ENCODE measurements at regions not wholly inside any gene's neighbourhood (a gene's known extent, or its start where the extent isn't known, plus 50 kb on each side); places are given as distances from the start of the nearest gene placed in this dataset.

- TF ChIP-seq EP300 (IDR thresholded peaks at IDR 0.05; ENCODE audit: low read depth) (no peak), POLR2A (IDR thresholded peaks at IDR 0.05) (no peak), POLR2AphosphoS5 (IDR thresholded peaks at IDR 0.05) (no peak)
- TF ChIP-seq, protein P1, sequence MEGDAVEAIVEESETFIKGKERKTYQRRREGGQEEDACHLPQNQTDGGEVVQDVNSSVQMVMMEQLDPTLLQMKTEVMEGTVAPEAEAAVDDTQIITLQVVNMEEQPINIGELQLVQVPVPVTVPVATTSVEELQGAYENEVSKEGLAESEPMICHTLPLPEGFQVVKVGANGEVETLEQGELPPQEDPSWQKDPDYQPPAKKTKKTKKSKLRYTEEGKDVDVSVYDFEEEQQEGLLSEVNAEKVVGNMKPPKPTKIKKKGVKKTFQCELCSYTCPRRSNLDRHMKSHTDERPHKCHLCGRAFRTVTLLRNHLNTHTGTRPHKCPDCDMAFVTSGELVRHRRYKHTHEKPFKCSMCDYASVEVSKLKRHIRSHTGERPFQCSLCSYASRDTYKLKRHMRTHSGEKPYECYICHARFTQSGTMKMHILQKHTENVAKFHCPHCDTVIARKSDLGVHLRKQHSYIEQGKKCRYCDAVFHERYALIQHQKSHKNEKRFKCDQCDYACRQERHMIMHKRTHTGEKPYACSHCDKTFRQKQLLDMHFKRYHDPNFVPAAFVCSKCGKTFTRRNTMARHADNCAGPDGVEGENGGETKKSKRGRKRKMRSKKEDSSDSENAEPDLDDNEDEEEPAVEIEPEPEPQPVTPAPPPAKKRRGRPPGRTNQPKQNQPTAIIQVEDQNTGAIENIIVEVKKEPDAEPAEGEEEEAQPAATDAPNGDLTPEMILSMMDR (IDR thresholded peaks at IDR 0.05): no peak
Observed at GRCh38 chr17:77366206-77366557, 225.4 kb downstream of the SEC14L1 start.

Measured in transverse colon (tissue), 4 donors.